ENCODE measurements at regions not wholly inside any gene's neighbourhood (a gene's known extent, or its start where the extent isn't known, plus 50 kb on each side); places are given as distances from the start of the nearest gene placed in this dataset.

DNA sequence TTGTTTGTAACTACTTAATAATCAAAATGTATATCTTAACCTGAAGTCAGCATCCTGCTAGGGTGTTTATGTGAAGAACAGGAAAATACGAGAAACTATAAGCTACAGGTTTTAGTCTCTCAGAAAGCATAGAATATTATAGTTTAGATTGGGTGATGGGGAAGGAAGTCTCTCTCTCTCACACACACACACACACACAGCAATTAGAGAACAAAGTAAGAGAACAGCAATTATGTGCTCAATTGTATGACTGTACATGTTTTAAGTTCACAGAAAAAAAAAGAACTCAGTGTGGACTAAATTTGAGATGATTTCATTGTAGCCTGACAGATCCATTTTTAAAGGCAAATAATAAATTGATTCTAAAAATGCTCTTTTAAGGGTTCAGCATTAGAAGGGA is 94.3 kb upstream of the ZNF516 start:
- no peak for ATAC-seq (ENCODE audit: low read depth)
- CTCF ChIA-PET: no interaction called here
- H3K27me3 ChIP-seq (ENCODE audit: control insufficient read depth, insufficient read depth, low read length): peaks cover 2% of the 10 kb centered on the region; the same call in 1 of the 2 replicates
- TF ChIP-seq ELK1 (IDR thresholded peaks at IDR 0.05; ENCODE audit: borderline replicate concordance, low read depth, low read length) (no peak), MAZ (IDR thresholded peaks at IDR 0.05; ENCODE audit: borderline replicate concordance, low read depth, low read length) (no peak), USF2 (IDR thresholded peaks at IDR 0.05; ENCODE audit: low read depth, low read length) (no peak), RCOR1 (IDR thresholded peaks at IDR 0.05; ENCODE audit: insufficient replicate concordance, low read length) (no peak), RAD21 (IDR thresholded peaks at IDR 0.05; ENCODE audit: low read length) (no peak), NFE2L2 (IDR thresholded peaks at IDR 0.05; ENCODE audit: low read depth, low read length) (no peak), BHLHE40 (IDR thresholded peaks at IDR 0.05; ENCODE audit: low read depth, low read length) (no peak)
- peak overlapping the region in 1 of 2 experiments; percentile 80; a peak in 2 of 4 replicates for H4K8ac ChIP-seq (ENCODE audit: low read depth in 2 of 2, low read length in 2 of 2)
- intact Hi-C loops (cut with micrococcal nuclease) (no loop called here), in situ Hi-C loops (cut with MboI; ENCODE audit: low sequenced_read_pairs) (no loop called here), dilution Hi-C loops (cut with HindIII; ENCODE audit: low sequenced_read_pairs, unreplicated experiment) (no loop called here)
- H3K27ac ChIP-seq (ENCODE audit: insufficient read depth, low read length): no peak overlapping the region
- H2AK5ac ChIP-seq (ENCODE audit: low read depth, low read length): no peak overlapping the region
- no TSS peak for BruUV-seq (replicated peaks)
- H4K91ac ChIP-seq (ENCODE audit: insufficient read depth, low read depth, low read length): no peak overlapping the region
- no peak for DNase-seq
- WGBS, 2 experiments (ENCODE audit: extremely low coverage in 2 of 2, insufficient read length in 1 of 2): no CpG with 5 or more reads among the region's 1 CpG
- H3K18ac ChIP-seq (ENCODE audit: low read depth, low read length): peak overlapping the region; percentile 16; the same call in 1 of the 2 replicates
- no peak overlapping the region for H2BK5ac ChIP-seq (ENCODE audit: low read depth, low read length, poor library complexity, severe bottlenecking)
- H3K9ac ChIP-seq (ENCODE audit: low read depth, low read length): no peak overlapping the region; the same call in 1 of the 2 replicates
- H4K5ac ChIP-seq (ENCODE audit: low read depth, low read length): peak overlapping the region; percentile 84; the same call in 1 of the 2 replicates
- no peak overlapping the region for H3K23ac ChIP-seq (ENCODE audit: low read depth, low read length)
- no peaks in the 10 kb centered on the region for H3K79me1 ChIP-seq (ENCODE audit: low read depth in 1 of 2, low read length in 2 of 2)
- 0 out of 2 replicates have a peak overlapping the region, but pooled peaks have one; percentile 12 for H3K14ac ChIP-seq (replicated peaks; ENCODE audit: low read depth, low read length)
- H3K4me3 ChIP-seq (ENCODE audit: insufficient read depth, low read depth, low read length): no peak overlapping the region
- H4K20me1 ChIP-seq (ENCODE audit: insufficient read depth, low read length): no peaks in the 10 kb centered on the region
- POLR2A ChIA-PET (ENCODE audit: unreplicated experiment): no interaction called here
- no peak overlapping the region for H2AFZ ChIP-seq (replicated peaks; ENCODE audit: low read length, poor library complexity)
- peak overlapping the region; percentile 63; the same call in 1 of the 2 replicates for H3K4me2 ChIP-seq (ENCODE audit: low read depth, low read length)
- no peak overlapping the region for H2AK9ac ChIP-seq (replicated peaks; ENCODE audit: low read depth, low read length, poor library complexity)
- no peak overlapping the region for H3K4ac ChIP-seq (ENCODE audit: low read depth, low read length)
- H3K36me3 ChIP-seq (ENCODE audit: control insufficient read depth, insufficient read depth, low read length): no peaks in the 10 kb centered on the region
- peaks cover 7% of the 10 kb centered on the region; the same call in 1 of the 2 replicates for H3K4me1 ChIP-seq (ENCODE audit: control insufficient read depth, insufficient read depth, low read length)
- no peak overlapping the region for H3K56ac ChIP-seq (ENCODE audit: extremely low read depth, insufficient read depth, low read length)
- peaks cover 7% of the 10 kb centered on the region for H3K9me1 ChIP-seq (ENCODE audit: insufficient read depth, low read length)
- peak overlapping the region; percentile 33; the same call in 1 of the 3 replicates for H2BK15ac ChIP-seq (ENCODE audit: low read depth, low read length)
- H2BK20ac ChIP-seq (ENCODE audit: low read depth, low read length): no peak overlapping the region
- 0 out of 2 replicates have a peak overlapping the region, but pooled peaks have one; percentile 14 for H2BK120ac ChIP-seq (ENCODE audit: low read depth, low read length)
- H3K9me3 ChIP-seq (ENCODE audit: control insufficient read depth, insufficient read depth, low read length): no peaks in the 10 kb centered on the region

All from IMR-90 (cell line).